Activated T-helper 9 cell treated with anti-CD3 and anti-CD28 coated beads, Interleukin-2, amount 50 U/mL, for 16 hours (primary cell): ENCODE measurements at regions not wholly inside any gene's neighbourhood (a gene's known extent, or its start where the extent isn't known, plus 50 kb on each side); places are given as distances from the start of the nearest gene placed in this dataset.
"Not testable (repeated sequence)": the region's sequence is repeated elsewhere in the genome, so short reads cannot be mapped to it uniquely, and the experiment has no call there.

ENCODE experiments used
- DNase-seq: peaks from one replicate; pipeline ENCODE4 v3.0.0-alpha.2; 2020; ENCODE audit warnings: low read depth

GRCh38 chr17:77037943-77038342 lies 102.8 kb upstream of the SEC14L1 start:
- DNase-seq = no peak

GRCh38 chr17:77038884-77039555 lies 101.7 kb upstream of the SEC14L1 start:
- DNase-seq = no peak

- no peak for DNase-seq
Observed at GRCh38 chr17:77042476-77043231, 98.1 kb upstream of the SEC14L1 start.

- DNase-seq = no peak
Observed at GRCh38 chr17:77045441-77046041, 95.2 kb upstream of the SEC14L1 start.

- no peak for DNase-seq
Observed at GRCh38 chr17:77049440-77049839, 91.3 kb upstream of the SEC14L1 start.

- DNase-seq = not testable (repeated sequence)
Observed at GRCh38 chr17:77050901-77051300, 89.9 kb upstream of the SEC14L1 start.

- DNase-seq = no peak
Observed at GRCh38 chr17:77054936-77055335, 85.8 kb upstream of the SEC14L1 start.

GRCh38 chr17:77055453-77055852 lies 85.3 kb upstream of the SEC14L1 start:
- no peak for DNase-seq

GRCh38 chr17:77058016-77058415 lies 82.8 kb upstream of the SEC14L1 start:
- DNase-seq = no peak

- no peak for DNase-seq
Observed at GRCh38 chr17:77061669-77062068, 79.1 kb upstream of the SEC14L1 start.

GRCh38 chr17:77064598-77064997 lies 76.2 kb upstream of the SEC14L1 start:
- DNase-seq = no peak

GRCh38 chr17:77066165-77066564 lies 74.6 kb upstream of the SEC14L1 start:
- no peak for DNase-seq

- DNase-seq = not testable (repeated sequence)
Observed at GRCh38 chr17:77066726-77067409, 73.9 kb upstream of the SEC14L1 start.

GRCh38 chr17:77068915-77069314 lies 71.9 kb upstream of the SEC14L1 start:
- DNase-seq = no peak

GRCh38 chr17:77070888-77071279 lies 69.9 kb upstream of the SEC14L1 start:
- DNase-seq = no peak

GRCh38 chr17:77071925-77072490 lies 68.8 kb upstream of the SEC14L1 start:
- DNase-seq = no peak

- DNase-seq = no peak
Observed at GRCh38 chr17:77072670-77073069, 68.1 kb upstream of the SEC14L1 start.

GRCh38 chr17:77074681-77075080 lies 66.1 kb upstream of the SEC14L1 start:
- DNase-seq = no peak

- no peak for DNase-seq
Observed at GRCh38 chr17:77076124-77076830, 64.5 kb upstream of the SEC14L1 start.

GRCh38 chr17:77083531-77083930 lies 57.2 kb upstream of the SEC14L1 start:
- no peak for DNase-seq

GRCh38 chr17:77085926-77086432 lies 54.8 kb upstream of the SEC14L1 start:
- DNase-seq = no peak
